ENCODE measurements at regions not wholly inside any gene's neighbourhood (a gene's known extent, or its start where the extent isn't known, plus 50 kb on each side); places are given as distances from the start of the nearest gene placed in this dataset.

DNA sequence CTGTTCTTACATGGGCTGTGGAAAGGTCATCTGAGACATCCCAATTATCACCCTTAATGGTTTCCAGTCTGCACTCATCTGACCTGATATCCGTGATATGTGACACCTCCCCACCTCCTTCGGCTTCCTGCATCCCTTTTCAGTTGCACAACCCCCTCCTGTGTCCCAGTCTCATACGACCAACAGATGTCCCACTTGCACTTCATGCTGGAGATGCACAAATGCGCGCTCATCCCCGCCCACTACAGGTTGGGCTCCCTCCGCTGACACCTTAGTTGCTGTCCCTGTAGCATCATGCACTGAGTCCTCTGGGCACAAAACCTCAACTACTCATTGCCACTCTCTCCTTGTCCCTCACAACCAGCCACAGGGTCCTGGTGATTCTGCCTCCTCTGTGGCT is 94.4 kb downstream of the MIS18A start:
- DNase-seq (ENCODE audit: extremely low read depth, low read depth) = no peak
- TF ChIP-seq, protein P1, sequence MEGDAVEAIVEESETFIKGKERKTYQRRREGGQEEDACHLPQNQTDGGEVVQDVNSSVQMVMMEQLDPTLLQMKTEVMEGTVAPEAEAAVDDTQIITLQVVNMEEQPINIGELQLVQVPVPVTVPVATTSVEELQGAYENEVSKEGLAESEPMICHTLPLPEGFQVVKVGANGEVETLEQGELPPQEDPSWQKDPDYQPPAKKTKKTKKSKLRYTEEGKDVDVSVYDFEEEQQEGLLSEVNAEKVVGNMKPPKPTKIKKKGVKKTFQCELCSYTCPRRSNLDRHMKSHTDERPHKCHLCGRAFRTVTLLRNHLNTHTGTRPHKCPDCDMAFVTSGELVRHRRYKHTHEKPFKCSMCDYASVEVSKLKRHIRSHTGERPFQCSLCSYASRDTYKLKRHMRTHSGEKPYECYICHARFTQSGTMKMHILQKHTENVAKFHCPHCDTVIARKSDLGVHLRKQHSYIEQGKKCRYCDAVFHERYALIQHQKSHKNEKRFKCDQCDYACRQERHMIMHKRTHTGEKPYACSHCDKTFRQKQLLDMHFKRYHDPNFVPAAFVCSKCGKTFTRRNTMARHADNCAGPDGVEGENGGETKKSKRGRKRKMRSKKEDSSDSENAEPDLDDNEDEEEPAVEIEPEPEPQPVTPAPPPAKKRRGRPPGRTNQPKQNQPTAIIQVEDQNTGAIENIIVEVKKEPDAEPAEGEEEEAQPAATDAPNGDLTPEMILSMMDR (IDR thresholded peaks at IDR 0.05; ENCODE audit: low read depth, low read length) = no peak

DNA sequence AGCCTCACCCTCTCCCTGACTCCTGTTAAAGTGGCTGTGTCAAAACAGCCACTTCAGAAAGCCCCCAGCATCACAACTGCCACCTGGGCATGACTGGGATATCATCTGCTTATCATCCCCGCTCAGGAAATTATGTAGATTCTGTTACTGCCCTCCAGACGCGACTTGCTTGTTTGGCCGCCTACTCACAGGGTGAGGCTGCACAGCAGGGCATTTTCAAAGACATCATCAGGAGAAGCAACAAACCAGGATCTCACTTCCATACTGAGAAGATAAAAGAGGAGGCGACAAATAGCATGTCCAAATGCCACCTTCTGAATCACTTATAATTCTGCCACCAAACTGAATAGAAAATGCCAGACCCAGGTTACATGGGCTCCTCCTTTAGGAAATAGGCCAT is 94.8 kb downstream of the MIS18A start:
- TF ChIP-seq, protein P1 (IDR thresholded peaks at IDR 0.05; ENCODE audit: low read depth, low read length) = no peak
- DNase-seq (ENCODE audit: extremely low read depth, low read depth) = no peak

DNA sequence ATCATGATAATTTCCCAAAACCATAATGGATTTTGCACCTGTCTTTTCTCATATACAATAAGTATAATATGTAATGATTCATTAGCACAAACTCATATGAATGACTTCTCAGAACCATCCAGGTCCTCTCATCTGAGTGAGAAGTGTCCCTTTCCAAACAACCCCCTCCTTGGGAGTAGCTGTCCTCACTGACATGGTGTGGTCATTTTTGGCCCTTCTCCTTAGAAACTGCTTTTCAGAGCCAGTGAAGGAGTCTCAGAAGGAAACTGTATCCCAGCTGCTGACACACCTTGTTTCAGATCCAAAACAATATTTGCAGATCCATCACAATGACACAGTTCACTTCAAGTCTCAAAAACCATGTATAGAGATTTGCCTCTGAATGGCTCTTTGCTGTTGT is 95.5 kb downstream of the MIS18A start:
- TF ChIP-seq, protein P1 (IDR thresholded peaks at IDR 0.05; ENCODE audit: low read depth, low read length) = no peak

DNA sequence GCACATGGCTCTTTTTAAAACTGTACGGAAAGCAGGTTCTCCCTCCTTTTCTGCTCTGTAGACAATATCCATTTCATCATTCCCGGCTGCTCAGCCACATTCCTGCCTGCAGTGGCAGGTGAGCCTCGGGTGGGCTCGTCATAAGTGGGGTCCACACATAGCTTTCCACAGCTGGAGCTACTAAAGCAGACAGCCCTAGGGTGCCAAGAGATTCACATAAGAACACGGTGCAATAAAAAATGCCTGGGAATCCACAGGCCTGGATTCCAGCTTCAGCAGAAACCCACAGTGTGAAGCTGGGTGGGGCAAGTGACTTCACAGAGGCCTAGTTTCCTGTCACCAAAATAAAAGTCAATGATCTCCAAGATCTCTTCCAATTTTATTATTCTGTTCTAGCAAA is 96.4 kb downstream of the MIS18A start:
- TF ChIP-seq, protein P1 (IDR thresholded peaks at IDR 0.05; ENCODE audit: low read depth, low read length) = no peak
- no peak for DNase-seq (ENCODE audit: extremely low read depth, low read depth)

More for the DNA sequence above, 95.5 kb downstream of the MIS18A start:
- DNase-seq (ENCODE audit: extremely low read depth, low read depth) = no peak

DNA sequence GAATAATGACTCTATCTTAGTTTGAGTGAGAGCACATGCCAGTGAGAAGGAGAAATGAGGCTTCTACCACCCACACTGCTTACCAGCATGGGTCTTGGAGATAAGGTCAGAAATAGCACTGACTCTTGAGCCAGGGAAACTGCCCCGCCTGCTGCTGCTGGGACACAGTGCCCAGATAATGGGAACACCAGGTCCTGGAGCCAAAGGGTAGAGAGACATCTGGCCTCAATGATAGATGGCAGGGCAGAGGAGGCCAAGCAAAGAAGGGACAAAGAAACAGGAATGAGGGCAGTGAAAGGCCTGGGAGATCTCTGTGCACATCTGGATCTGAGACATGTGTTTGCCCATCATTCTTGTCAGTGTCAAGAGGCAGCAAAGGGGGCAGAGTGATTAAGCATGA is 97.4 kb downstream of the MIS18A start:
- no peak for DNase-seq (ENCODE audit: extremely low read depth, low read depth)
- TF ChIP-seq, protein P1 (IDR thresholded peaks at IDR 0.05; ENCODE audit: low read depth, low read length) = no peak

DNA sequence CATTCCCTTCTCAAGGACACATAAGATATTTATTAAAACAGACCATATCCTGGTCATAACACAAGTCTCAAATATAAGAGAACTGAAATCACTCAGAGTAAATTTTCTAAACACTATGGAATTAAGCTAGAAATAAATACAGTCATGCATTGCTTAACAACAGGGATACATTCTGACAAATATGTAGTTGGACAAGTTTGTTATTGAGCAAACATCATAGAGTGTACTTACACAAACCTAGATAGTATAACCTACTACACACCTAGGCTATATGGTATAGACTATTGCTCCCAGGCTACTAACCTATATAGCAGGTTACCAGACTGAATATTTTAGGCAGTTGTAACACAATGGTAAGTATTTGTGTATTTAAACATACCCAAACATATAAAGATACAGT is 104.0 kb downstream of the MIS18A start:
- TF ChIP-seq, protein P1 (IDR thresholded peaks at IDR 0.05; ENCODE audit: low read depth, low read length) = no peak

DNA sequence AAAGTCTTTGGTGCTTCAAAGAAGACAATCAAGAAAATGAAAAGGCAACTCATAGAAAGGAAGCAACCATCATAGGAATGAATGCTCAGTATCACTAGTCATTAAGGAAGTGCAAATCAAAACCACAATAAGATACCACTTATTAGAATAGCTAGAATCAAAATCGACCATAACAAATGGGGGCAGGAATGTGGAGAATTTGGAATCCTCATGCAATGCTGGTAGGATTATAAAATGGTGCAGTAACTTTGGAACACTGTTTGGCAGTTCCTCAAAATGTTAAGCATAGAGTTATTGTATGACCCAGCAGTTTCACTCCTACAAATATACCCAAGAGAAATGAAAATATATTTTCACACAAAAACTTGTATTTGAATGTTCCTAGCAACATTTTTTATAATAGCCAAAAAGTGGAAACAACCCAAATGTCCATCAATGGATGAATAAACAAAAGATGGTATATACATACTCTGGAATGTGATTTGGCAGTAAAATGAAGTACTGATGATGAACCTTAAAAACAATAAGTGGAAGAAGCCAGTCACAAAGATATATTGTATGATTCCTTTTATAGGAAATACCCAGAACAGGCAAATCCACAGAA is 105.6 kb downstream of the MIS18A start:
- no peak for DNase-seq (ENCODE audit: extremely low read depth, low read depth)
- TF ChIP-seq, protein P1 (IDR thresholded peaks at IDR 0.05; ENCODE audit: low read depth, low read length) = no peak

More for the DNA sequence above, 104.0 kb downstream of the MIS18A start:
- no peak for DNase-seq (ENCODE audit: extremely low read depth, low read depth)

Data from AG09319 (cell line).